GM12878 (cell line): ENCODE measurements at regions not wholly inside any gene's neighbourhood (a gene's known extent, or its start where the extent isn't known, plus 50 kb on each side); places are given as distances from the start of the nearest gene placed in this dataset.

Source experiments
- ATAC-seq: fragments of 200-7000 bp; cut with Tn5 transposase; 3 replicates; pipeline ENCODE4 v1.9.1; 2020; ENCODE audit warnings: mild to moderate bottlenecking, moderate library complexity
- BruUV-seq: library from RNA; stranded (reverse); fragments of 400-500 nt; replicated peaks from 2 replicates; lab custom pipeline; 2021; lab: Mats Ljungman, UMichigan
- CTCF ChIA-PET: fragments of 300-600 bp; sonication (Branson Sonifier 250); formaldehyde crosslinking; extraction: SDS; loops from one replicate; lab custom pipeline; 2021; ENCODE audit warnings: inconsistent platforms; lab: Yijun Ruan, JAX
- POLR2A ChIA-PET: fragments of 350-600 bp; formaldehyde crosslinking; extraction: SDS; loops from one replicate; lab custom pipeline; 2021; ENCODE audit warnings: inconsistent platforms; lab: Charles Lee
- RAD21 ChIA-PET: fragments of 300-600 bp; sonication (Branson Sonifier 250); formaldehyde crosslinking; loops from one replicate; lab custom pipeline; 2023; ENCODE audit warnings: antibody characterized with exemption; ENCODE audit not compliant: unreplicated experiment; lab: Charles Lee
- SMC1A ChIA-PET: fragments of 300-600 bp; sonication (Branson Sonifier 250); formaldehyde crosslinking; loops from one replicate; lab custom pipeline; 2023; ENCODE audit not compliant: unreplicated experiment, uncharacterized antibody; lab: Charles Lee
- DNase-seq: peaks from one replicate; pipeline ENCODE4 v3.0.0-alpha.2; 2011; ENCODE audit warnings: low read depth, low spot score
- FAIRE-seq: peaks from 3 replicates; lab custom pipeline; 2011; peaks lifted over from hg19 to GRCh38; lab: Jason Lieb, UNC
- H2AFZ ChIP-seq: 2 replicates; pipeline ENCODE4 v1.6.0; 2011; ENCODE audit warnings: low read depth, low read length, control low read depth; ENCODE audit not compliant: control insufficient read depth
- H3K27ac ChIP-seq: 2 replicates; pipeline ENCODE4 v1.5.1; 2011; ENCODE audit warnings: control low read depth; ENCODE audit not compliant: control insufficient read depth, insufficient read depth
- H3K27me3 ChIP-seq, 2 experiments: replicated peaks in 1 of 2; 2 replicates each; pipeline versions ENCODE4 v1.6.0 to v1.6.1; 2011; ENCODE audit warnings: low read length in 1 of 2; ENCODE audit not compliant: control insufficient read depth in 2 of 2, insufficient read depth in 2 of 2
- H3K36me3 ChIP-seq, 2 experiments: 2 replicates each; pipeline ENCODE4 v1.5.1; 2011; ENCODE audit warnings: low read length in 1 of 2; ENCODE audit not compliant: control insufficient read depth in 2 of 2, insufficient read depth in 2 of 2
- H3K4me1 ChIP-seq: 2 replicates; pipeline ENCODE4 v1.6.1; 2011; ENCODE audit warnings: mild to moderate bottlenecking, low read length, moderate library complexity, mixed read lengths; ENCODE audit not compliant: control insufficient read depth, insufficient read depth
- H3K4me2 ChIP-seq: 2 replicates; pipeline ENCODE4 v1.6.0; 2011; ENCODE audit warnings: control low read depth; ENCODE audit not compliant: control insufficient read depth, insufficient read depth
- H3K4me3 ChIP-seq: fragments of 200-600 bp; sonication (generic); 2 replicates; pipeline ENCODE4 v1.5.1; 2016
- H3K79me2 ChIP-seq: 2 replicates; pipeline ENCODE4 v1.6.0; 2011; ENCODE audit warnings: low read length; ENCODE audit not compliant: control insufficient read depth, insufficient read depth
- H3K9ac ChIP-seq: 2 replicates; pipeline ENCODE4 v1.8.0; 2011; ENCODE audit warnings: low read length, control low read depth, mixed read lengths; ENCODE audit not compliant: control insufficient read depth, insufficient read depth
- H3K9me3 ChIP-seq: replicated peaks from 3 replicates; pipeline ENCODE4 v1.5.1; 2011; ENCODE audit warnings: mild to moderate bottlenecking, low read length; ENCODE audit not compliant: control insufficient read depth, insufficient read depth
- H4K20me1 ChIP-seq: 2 replicates; pipeline ENCODE4 v1.6.0; 2011; ENCODE audit not compliant: control insufficient read depth, insufficient read depth
- DPF2 ChIP-seq: fragments of 450-650 bp; IDR thresholded peaks from 2 replicates; pipeline ENCODE4 v1.6.1; 2017; ENCODE audit warnings: mild to moderate bottlenecking
- ETV6 ChIP-seq, 2 experiments: fragments of 450-650 bp in 1 of 2; IDR thresholded peaks in 1 of 2; conservative IDR thresholded peaks in 1 of 2; 2 replicates each; pipeline ENCODE4 v1.6.1; 2014; ENCODE audit warnings: antibody characterized with exemption in 1 of 2, borderline replicate concordance in 1 of 2, low read depth in 1 of 2, mild to moderate bottlenecking in 1 of 2, moderate library complexity in 1 of 2
- FOXM1 ChIP-seq: IDR thresholded peaks from 2 replicates; pipeline ENCODE4 v1.6.1; 2012; ENCODE audit warnings: low read depth, mild to moderate bottlenecking, inconsistent platforms, low read length, moderate library complexity
- KAT2A ChIP-seq: conservative IDR thresholded peaks from 2 replicates; pipeline ENCODE4 v1.6.1; 2011; ENCODE audit warnings: low read depth, low read length; ENCODE audit not compliant: control insufficient read depth
- NFIC ChIP-seq: IDR thresholded peaks from 2 replicates; pipeline ENCODE4 v1.6.1; 2012; ENCODE audit warnings: low read depth, mild to moderate bottlenecking, inconsistent platforms, low read length, moderate library complexity
- NFXL1 ChIP-seq: fragments of 450-650 bp; IDR thresholded peaks from 2 replicates; pipeline ENCODE4 v1.6.1; 2017; ENCODE audit warnings: antibody characterized with exemption, mild to moderate bottlenecking, borderline replicate concordance
- NFYB ChIP-seq: IDR thresholded peaks from 2 replicates; pipeline ENCODE4 v1.6.1; 2011; ENCODE audit warnings: low read depth, mild to moderate bottlenecking, low read length, improper control_type of control experiment, moderate library complexity; ENCODE audit not compliant: insufficient read depth
- PAX8 ChIP-seq: fragments of 450-650 bp; IDR thresholded peaks from 2 replicates; pipeline ENCODE4 v1.6.1; 2017; ENCODE audit warnings: mild to moderate bottlenecking, moderate library complexity
- PBX3 ChIP-seq: IDR thresholded peaks from 2 replicates; pipeline ENCODE4 v1.6.1; 2011; ENCODE audit warnings: mild to moderate bottlenecking, low read depth, low read length, moderate library complexity; ENCODE audit not compliant: insufficient replicate concordance
- SMARCA5 ChIP-seq: fragments of 450-650 bp; IDR thresholded peaks from 2 replicates; pipeline ENCODE4 v1.6.1; 2017; ENCODE audit warnings: mild to moderate bottlenecking
- SMC3 ChIP-seq: IDR thresholded peaks from 2 replicates; pipeline ENCODE4 v1.6.1; 2011; ENCODE audit warnings: low read length, improper control_type of control experiment, borderline replicate concordance
- SRF ChIP-seq, 2 experiments: IDR thresholded peaks; 2 replicates each; pipeline ENCODE4 v1.6.1; 2011; ENCODE audit warnings: low read depth in 2 of 2, low read length in 2 of 2, mild to moderate bottlenecking in 1 of 2, moderate library complexity in 1 of 2
- ZNF24 ChIP-seq: fragments of 450-650 bp; IDR thresholded peaks from 2 replicates; pipeline ENCODE4 v1.6.1; 2017; ENCODE audit warnings: antibody characterized with exemption, mild to moderate bottlenecking
- WGBS: methylation state at CpG from one replicate; pipeline ENCODE4 v1.1.6; 2016; ENCODE audit warnings: low lambda C conversion rate; ENCODE audit not compliant: insufficient replicate concordance, insufficient coverage; ENCODE audit errors: missing lambda C conversion rate; 5-methylcytosine and 5-hydroxymethylcytosine counted together
- in situ Hi-C: fragments of 300-500 bp; cut with MboI; formaldehyde crosslinking; loops from 9 replicates; pipeline ENCODE4 v1.14.3; 2018; ENCODE audit warnings: mixed read lengths
- intact Hi-C: fragments of 100-400 bp; cut with micrococcal nuclease; formaldehyde crosslinking; loops from one replicate; pipeline ENCODE4 v1.14.2; 2022; ENCODE audit not compliant: unreplicated experiment

DNA sequence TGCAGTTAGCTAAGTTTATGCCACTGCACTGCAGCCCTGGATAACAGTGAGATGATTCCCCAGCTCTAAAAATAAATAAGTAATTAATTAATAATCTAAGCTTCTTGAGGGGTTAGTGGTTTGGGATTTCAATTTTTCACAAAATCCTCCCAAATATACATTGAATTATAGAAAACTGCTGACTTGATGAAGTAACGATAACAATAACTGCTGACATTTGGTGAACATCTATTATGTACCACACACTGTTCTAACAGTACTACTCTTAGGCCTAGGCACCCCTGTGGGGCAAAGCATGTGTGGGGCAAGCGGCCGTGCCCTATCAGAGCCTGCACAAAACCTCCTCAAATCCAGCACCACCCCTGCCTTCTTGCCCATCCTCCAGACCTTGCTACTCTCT is 245.8 kb upstream of the EPHA4 start:
- BruUV-seq, result no TSS peak
- Histone ChIP-seq H3K79me2 (no peaks in the 10 kb centered on the region), H3K4me1 (no peaks in the 10 kb centered on the region), H3K4me2 (no peak overlapping the region), H3K27me3 (no peaks in the 10 kb centered on the region), H3K9ac (no peak overlapping the region), H3K9me3 (no peaks in the 10 kb centered on the region; the same call in 2 of the 3 replicates), H4K20me1 (no peaks in the 10 kb centered on the region), H3K27ac (no peak overlapping the region), H3K36me3 (no peaks in the 10 kb centered on the region), H3K4me3 (no peak overlapping the region), H2AFZ (no peak overlapping the region)
- FAIRE-seq, result no peak
- ATAC-seq, result no peak
- WGBS, result 24% methylated on average over 3 of the region's 3 CpGs
- RAD21 ChIA-PET, result no interaction called here
- no peak for TF ChIP-seq DPF2
- TF ChIP-seq SMC3, result no peak
- no peak for TF ChIP-seq NFIC
- TF ChIP-seq PAX8, result no peak
- no peak for TF ChIP-seq NFYB
- TF ChIP-seq SRF (IDR thresholded peaks at IDR 0.05; ENCODE audit: low read depth in 2 of 2, low read length in 2 of 2), result no peak
- TF ChIP-seq KAT2A, result no peak
- TF ChIP-seq PBX3, result no peak
- no peak for TF ChIP-seq SMARCA5
- no peak for TF ChIP-seq NFXL1
- TF ChIP-seq ETV6 (conservative IDR thresholded peaks at IDR 0.05 in 1 of 2, IDR thresholded peaks at IDR 0.05 in 1 of 2; ENCODE audit: borderline replicate concordance in 1 of 2, low read depth in 1 of 2), result no peak
- no peak for TF ChIP-seq FOXM1
- no peak for TF ChIP-seq ZNF24
- POLR2A ChIA-PET, result no interaction called here
- DNase-seq, result no peak
- intact Hi-C loops (no loop called here), in situ Hi-C loops (no loop called here)
- CTCF ChIA-PET, result no interaction called here
- SMC1A ChIA-PET, result no interaction called here
